HEK293T (cell line): ENCODE measurements at regions not wholly inside any gene's neighbourhood (a gene's known extent, or its start where the extent isn't known, plus 50 kb on each side); places are given as distances from the start of the nearest gene placed in this dataset.

Source experiments
- CTCF ChIA-PET: fragments of 350-600 bp; formaldehyde crosslinking; extraction: SDS; loops from one replicate; lab custom pipeline; 2021; ENCODE audit warnings: antibody characterized with exemption, inconsistent platforms; lab: Yijun Ruan, JAX
- POLR2A ChIA-PET: fragments of 350-600 bp; formaldehyde crosslinking; extraction: SDS; loops from one replicate; lab custom pipeline; 2020; ENCODE audit warnings: antibody characterized with exemption, inconsistent platforms; lab: Yijun Ruan, JAX
- DNase-seq: peaks from one replicate; pipeline ENCODE4 v3.0.0; 2012; ENCODE audit warnings: mixed read lengths; ENCODE audit errors: extremely low spot score
- ARNT ChIP-seq: fragments of 450-650 bp; IDR thresholded peaks from 2 replicates; pipeline ENCODE4 v1.6.1; 2017; ENCODE audit warnings: mild to moderate bottlenecking
- BHLHE40 ChIP-seq: fragments of 450-650 bp; IDR thresholded peaks from 2 replicates; pipeline ENCODE4 v1.6.1; 2016; ENCODE audit warnings: mild to moderate bottlenecking, moderate library complexity, borderline replicate concordance
- CTBP1 ChIP-seq: fragments of 450-650 bp; IDR thresholded peaks from 2 replicates; pipeline ENCODE4 v1.6.1; 2016; ENCODE audit warnings: borderline replicate concordance
- ELF4 ChIP-seq: fragments of 450-650 bp; IDR thresholded peaks from 2 replicates; pipeline ENCODE4 v1.6.1; 2017; ENCODE audit warnings: antibody characterized with exemption
- FOXA1 ChIP-seq: fragments of 450-650 bp; IDR thresholded peaks from 2 replicates; pipeline ENCODE4 v1.6.1; 2016; ENCODE audit warnings: mild to moderate bottlenecking
- FOXK2 ChIP-seq: fragments of 450-650 bp; IDR thresholded peaks from 2 replicates; pipeline ENCODE4 v1.6.1; 2016; ENCODE audit warnings: mild to moderate bottlenecking
- FOXM1 ChIP-seq: fragments of 450-650 bp; IDR thresholded peaks from 2 replicates; pipeline ENCODE4 v1.6.1; 2017; ENCODE audit warnings: mild to moderate bottlenecking, borderline replicate concordance
- HDGF ChIP-seq: fragments of 450-650 bp; IDR thresholded peaks from 2 replicates; pipeline ENCODE4 v1.6.1; 2017; ENCODE audit warnings: antibody characterized with exemption, borderline replicate concordance
- L3MBTL2 ChIP-seq: fragments of 450-650 bp; conservative IDR thresholded peaks from 2 replicates; pipeline ENCODE4 v1.6.1; 2016; ENCODE audit warnings: mild to moderate bottlenecking
- LEF1 ChIP-seq: fragments of 450-650 bp; IDR thresholded peaks from 2 replicates; pipeline ENCODE4 v1.6.1; 2017; ENCODE audit warnings: mild to moderate bottlenecking, borderline replicate concordance
- NFRKB ChIP-seq: fragments of 450-650 bp; IDR thresholded peaks from 2 replicates; pipeline ENCODE4 v1.6.1; 2016; ENCODE audit warnings: mild to moderate bottlenecking, moderate library complexity
- PKNOX1 ChIP-seq: fragments of 450-650 bp; IDR thresholded peaks from 2 replicates; pipeline ENCODE4 v1.6.1; 2016
- SP1 ChIP-seq: fragments of 450-650 bp; IDR thresholded peaks from 2 replicates; pipeline ENCODE4 v1.6.1; 2017
- SUZ12 ChIP-seq: fragments of 450-650 bp; IDR thresholded peaks from 2 replicates; pipeline ENCODE4 v1.6.1; 2016; ENCODE audit warnings: mild to moderate bottlenecking
- TARDBP ChIP-seq: fragments of 450-650 bp; IDR thresholded peaks from 2 replicates; pipeline ENCODE4 v1.6.1; 2016
- ZNF384 ChIP-seq: fragments of 450-650 bp; IDR thresholded peaks from 2 replicates; pipeline ENCODE4 v1.6.1; 2016

DNA sequence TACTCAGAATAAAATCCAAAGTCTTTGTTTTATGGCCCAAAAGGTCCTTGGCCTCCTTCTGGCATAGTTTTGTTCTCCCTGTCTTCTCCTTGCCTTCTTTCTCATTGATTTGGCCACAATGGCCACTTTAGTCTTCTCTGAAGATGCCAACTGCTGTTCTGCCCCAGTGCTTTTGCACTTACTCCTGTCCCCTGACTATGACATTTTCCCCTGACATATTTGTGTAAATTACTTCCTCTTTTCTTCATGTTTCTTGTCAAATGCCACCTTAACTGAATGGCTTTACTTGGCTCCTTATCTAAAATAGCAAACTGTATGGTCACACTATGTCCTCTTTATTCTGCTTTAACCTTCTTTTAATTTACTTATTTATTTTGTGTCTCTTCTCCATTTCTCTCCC lies 484.7 kb upstream of the ARRDC3 start:
- TF ChIP-seq L3MBTL2 (no peak), HDGF (no peak), SP1 (no peak), ZNF384 (no peak)
- ChIA-PET POLR2A (no interaction called here), CTCF (no interaction called here)
- no peak for DNase-seq

- TF ChIP-seq CTBP1: no peak
- no peak for TF ChIP-seq TARDBP
- no peak for TF ChIP-seq L3MBTL2
- no peak for TF ChIP-seq ELF4
- TF ChIP-seq FOXM1: no peak
- no peak for TF ChIP-seq PKNOX1
- TF ChIP-seq LEF1: no peak
- no peak for TF ChIP-seq HDGF
- TF ChIP-seq BHLHE40: no peak
- TF ChIP-seq NFRKB: no peak
- TF ChIP-seq FOXA1: no peak
- no peak for TF ChIP-seq SP1
- TF ChIP-seq ARNT: no peak
- TF ChIP-seq ZNF384: no peak
- TF ChIP-seq FOXK2: no peak
- no peak for TF ChIP-seq SUZ12
- ChIA-PET CTCF (no interaction called here), POLR2A (no interaction called here)
- no peak for DNase-seq
Measured at GRCh38 chr5:91865915-91866314, 482.8 kb upstream of the ARRDC3 start.

DNA sequence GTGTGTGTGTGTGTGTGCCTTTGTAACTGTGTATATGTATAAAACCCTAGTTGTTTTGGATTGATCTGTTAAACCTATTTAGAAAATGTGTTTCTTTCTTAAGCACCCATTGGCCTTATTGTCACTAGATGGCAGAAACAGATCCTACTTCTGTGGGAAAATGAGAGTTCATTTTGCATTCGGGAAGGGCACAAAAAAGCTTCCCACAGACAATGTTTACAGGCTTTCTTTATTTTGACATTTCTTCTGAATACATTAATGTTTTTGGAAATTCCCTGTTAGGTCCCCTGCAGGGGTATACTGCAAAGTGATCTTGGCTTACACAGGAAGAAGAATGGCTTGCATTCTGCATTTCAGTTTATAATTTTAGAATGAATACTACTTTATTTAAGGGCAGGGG lies 481.8 kb upstream of the ARRDC3 start:
- no peak for DNase-seq
- no peak for TF ChIP-seq FOXK2
- no peak for TF ChIP-seq ZNF384
- no peak for TF ChIP-seq FOXA1
- no peak for TF ChIP-seq HDGF
- TF ChIP-seq NFRKB: no peak
- no peak for TF ChIP-seq ARNT
- TF ChIP-seq BHLHE40: no peak
- TF ChIP-seq SP1: no peak
- no peak for TF ChIP-seq ELF4
- TF ChIP-seq PKNOX1: no peak
- TF ChIP-seq LEF1: no peak
- TF ChIP-seq FOXM1: no peak
- no peak for TF ChIP-seq SUZ12
- TF ChIP-seq CTBP1: no peak
- TF ChIP-seq L3MBTL2: no peak
- TF ChIP-seq TARDBP: no peak
- POLR2A ChIA-PET: no interaction called here
- CTCF ChIA-PET: interaction anchor here (0.7 kb wide), 1 partner anchor 10 kb away, joined by 3 read pairs; no protein-coding TSS in a partner anchor

- ChIA-PET CTCF (no interaction called here), POLR2A (no interaction called here)
- TF ChIP-seq PKNOX1 (no peak), FOXM1 (no peak), FOXA1 (no peak), TARDBP (no peak), NFRKB (no peak), ARNT (no peak), BHLHE40 (no peak), SP1 (no peak), SUZ12 (no peak), CTBP1 (no peak), FOXK2 (no peak), HDGF (no peak), L3MBTL2 (no peak), ZNF384 (no peak), LEF1 (no peak)
- DNase-seq: no peak
Measured at GRCh38 chr5:91851670-91852069, 468.6 kb upstream of the ARRDC3 start.

GRCh38 chr5:91850031-91850430 lies 466.9 kb upstream of the ARRDC3 start:
- no peak for TF ChIP-seq BHLHE40
- TF ChIP-seq CTBP1: no peak
- no peak for TF ChIP-seq SP1
- TF ChIP-seq LEF1: no peak
- TF ChIP-seq HDGF: no peak
- no peak for TF ChIP-seq ELF4
- no peak for TF ChIP-seq ARNT
- TF ChIP-seq L3MBTL2: no peak
- TF ChIP-seq FOXM1: no peak
- TF ChIP-seq ZNF384: no peak
- no peak for TF ChIP-seq FOXA1
- no peak for TF ChIP-seq FOXK2
- no peak for TF ChIP-seq TARDBP
- CTCF ChIA-PET: no interaction called here

GRCh38 chr5:91849069-91849468 lies 466.0 kb upstream of the ARRDC3 start:
- no peak for TF ChIP-seq FOXA1
- TF ChIP-seq PKNOX1: no peak
- TF ChIP-seq SUZ12: no peak
- no peak for TF ChIP-seq LEF1
- no peak for TF ChIP-seq FOXM1
- no peak for TF ChIP-seq NFRKB
- ChIA-PET POLR2A (no interaction called here), CTCF (no interaction called here)
- DNase-seq: no peak

More at GRCh38 chr5:91850031-91850430, 466.9 kb upstream of the ARRDC3 start:
- POLR2A ChIA-PET: no interaction called here
- DNase-seq: no peak
